ENCODE measurements at regions not wholly inside any gene's neighbourhood (a gene's known extent, or its start where the extent isn't known, plus 50 kb on each side); places are given as distances from the start of the nearest gene placed in this dataset.

DNA sequence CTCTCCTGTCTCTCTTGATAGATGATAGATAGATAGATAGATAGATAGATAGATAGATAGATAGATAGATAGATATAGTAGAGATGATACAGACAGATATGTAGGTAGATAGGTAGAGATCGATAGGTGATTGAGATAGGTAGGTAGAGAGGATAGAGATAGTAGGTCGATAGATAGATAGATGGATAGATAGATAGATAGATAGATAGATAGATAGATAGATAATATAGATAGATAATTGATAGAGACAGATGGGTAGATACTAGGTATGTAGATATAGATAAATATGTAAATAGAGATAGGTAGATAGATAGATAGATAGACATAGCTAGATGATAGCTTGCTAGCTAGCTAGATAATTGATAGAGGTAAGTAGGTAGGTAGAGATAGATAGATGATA, 1154.2 kb upstream of the AUTS2 start:
- Histone ChIP-seq H2BK12ac (ENCODE audit: low read depth, low read length) (no peak overlapping the region), H2BK20ac (ENCODE audit: low read length) (no peak overlapping the region), H3K4ac (replicated peaks; ENCODE audit: insufficient read length, low read depth, low read length) (no peak overlapping the region), H2AFZ (ENCODE audit: low read length) (no peak overlapping the region), H3K18ac (ENCODE audit: extremely low read depth, low read length) (no peak overlapping the region), H3K14ac (ENCODE audit: insufficient read length) (no peak overlapping the region), H3K27ac (ENCODE audit: low read depth, low read length) (no peak overlapping the region), H2AK5ac (ENCODE audit: low read depth, low read length) (no peak overlapping the region), H2BK5ac (ENCODE audit: low read depth, low read length) (no peak overlapping the region), H3K4me1 (replicated peaks in 1 of 4; ENCODE audit: control insufficient read depth in 3 of 4, insufficient read depth in 4 of 4, low read length in 3 of 4) (no peaks in the 10 kb centered on the region), H3K23ac (ENCODE audit: insufficient read length) (no peak overlapping the region), H3K27me3 (replicated peaks in 1 of 4; ENCODE audit: control insufficient read depth in 3 of 4, extremely low read depth in 1 of 4, insufficient read depth in 3 of 4, low read length in 3 of 4) (no peaks in the 10 kb centered on the region), H2BK120ac (replicated peaks; ENCODE audit: low read depth, low read length) (no peak overlapping the region), H3K9ac (replicated peaks in 1 of 4; ENCODE audit: extremely low read depth in 1 of 4, low read depth in 3 of 4, low read length in 3 of 4) (no peak overlapping the region), H3K4me2 (ENCODE audit: insufficient read depth in 1 of 2, low read depth in 2 of 2, low read length in 2 of 2) (no peak overlapping the region), H4K8ac (ENCODE audit: extremely low read depth, insufficient read depth, low read length) (no peak overlapping the region), H3K79me2 (ENCODE audit: control insufficient read depth in 1 of 2, insufficient read depth in 2 of 2, low read length in 2 of 2) (no peaks in the 10 kb centered on the region), H4K91ac (replicated peaks; ENCODE audit: insufficient read length, low read length) (no peak overlapping the region), H3K36me3 (ENCODE audit: control insufficient read depth in 2 of 4, insufficient read depth in 4 of 4, low read length in 3 of 4) (no peaks in the 10 kb centered on the region), H3K56ac (replicated peaks; ENCODE audit: insufficient read length, low read depth, low read length) (no peak overlapping the region), H3K79me1 (ENCODE audit: low read depth, low read length) (no peaks in the 10 kb centered on the region), H4K5ac (ENCODE audit: insufficient read length, low read depth, low read length) (no peak overlapping the region), H3K9me3 (ENCODE audit: insufficient read depth in 2 of 2, low read depth in 1 of 2, low read length in 1 of 2) (no peaks in the 10 kb centered on the region), H2BK15ac (ENCODE audit: low read length) (no peak overlapping the region), H3K23me2 (ENCODE audit: low read depth, low read length) (no peaks in the 10 kb centered on the region; the same call in 1 of the 2 replicates), H4K20me1 (replicated peaks in 1 of 2; ENCODE audit: control insufficient read depth in 1 of 2, insufficient read depth in 2 of 2, low read length in 2 of 2) (no peaks in the 10 kb centered on the region), H3K4me3 (ENCODE audit: extremely low read depth in 1 of 4, insufficient read depth in 2 of 4, low read depth in 3 of 4, low read length in 4 of 4) (no peak overlapping the region)
- FAIRE-seq (no peak), DNase-seq (ENCODE audit: low read depth in 1 of 2, low spot score in 2 of 2) (no peak)
- POLR2A ChIA-PET (ENCODE audit: partially characterized antibody) = no interaction called here
- WGBS, 2 experiments (ENCODE audit: extremely low coverage in 1 of 2, insufficient coverage in 1 of 2, insufficient read length in 1 of 2, insufficient replicate concordance in 2 of 2, low coverage in 1 of 2, low lambda C conversion rate in 2 of 2, missing lambda C conversion rate in 1 of 2) = 90 to 100% methylated on average over 2 of the region's 2 CpGs
- CTCF ChIA-PET (ENCODE audit: partially characterized antibody) = no interaction called here
- TF ChIP-seq JUND (IDR thresholded peaks at IDR 0.05; ENCODE audit: low read length) (no peak), SP2 (IDR thresholded peaks at IDR 0.05; ENCODE audit: low read length) (no peak), HDAC2 (IDR thresholded peaks at IDR 0.05; ENCODE audit: borderline replicate concordance in 1 of 2, low read depth in 2 of 2, low read length in 2 of 2) (no peak), GTF2F1 (IDR thresholded peaks at IDR 0.05; ENCODE audit: borderline replicate concordance, low read depth, low read length) (no peak)

Data from H1 (cell line).